Spleen (tissue), 11 donors: ENCODE measurements at regions not wholly inside any gene's neighbourhood (a gene's known extent, or its start where the extent isn't known, plus 50 kb on each side); places are given as distances from the start of the nearest gene placed in this dataset.

ENCODE experiments used
- DNase-seq: peaks from one replicate; pipeline ENCODE4 v3.0.0-alpha.2; 2020
- H3K27ac ChIP-seq, 8 donors: fragments of 200-600 bp; sonication (generic) in 7 of 8; 1 replicate in 4 of 8; 2 replicates in 4 of 8; pipeline versions ENCODE4 v1.5.0 to v1.8.0; 2016 to 2021; ENCODE audit warnings: inconsistent platforms in 4 of 8, mild to moderate bottlenecking in 4 of 8, moderate library complexity in 1 of 8
- H3K27me3 ChIP-seq, 7 donors: fragments of 200-600 bp; sonication (generic) in 6 of 7; replicated peaks in 1 of 7; 1 replicate in 4 of 7; 2 replicates in 3 of 7; pipeline versions ENCODE4 v1.5.0 to v1.8.0; 2016 to 2021; ENCODE audit warnings: inconsistent platforms in 3 of 7, mild to moderate bottlenecking in 1 of 7
- H3K36me3 ChIP-seq, 6 donors: fragments of 200-600 bp; sonication (generic) in 5 of 6; 1 replicate in 4 of 6; 2 replicates in 2 of 6; pipeline versions ENCODE4 v1.5.0 to v1.8.0; 2016 to 2021; ENCODE audit warnings: inconsistent platforms in 2 of 6
- H3K4me1 ChIP-seq, 6 donors: fragments of 200-600 bp; sonication (generic) in 5 of 6; 1 replicate in 3 of 6; 2 replicates in 3 of 6; pipeline versions ENCODE4 v1.5.0 to v1.8.0; 2016 to 2021; ENCODE audit warnings: inconsistent platforms in 3 of 6
- H3K4me3 ChIP-seq, 8 donors: fragments of 200-600 bp; sonication (generic) in 7 of 8; 1 replicate in 4 of 8; 2 replicates in 4 of 8; pipeline versions ENCODE4 v1.5.0 to v1.8.0; 2016 to 2021; ENCODE audit warnings: inconsistent platforms in 4 of 8, mild to moderate bottlenecking in 4 of 8, moderate library complexity in 2 of 8
- H3K9me3 ChIP-seq, 8 donors: fragments of 200-600 bp; sonication (generic) in 7 of 8; 1 replicate in 4 of 8; 2 replicates in 4 of 8; pipeline versions ENCODE4 v1.5.0 to v1.8.0; 2016 to 2021; ENCODE audit warnings: inconsistent platforms in 4 of 8
- CTCF ChIP-seq, 11 experiments: fragments of 200-600 bp in 7 of 11; fragments of 450-650 bp in 4 of 11; sonication (generic) in 4 of 11; IDR thresholded peaks in 8 of 11; conservative IDR thresholded peaks in 3 of 11; 1 replicate in 7 of 11; 2 replicates in 4 of 11; pipeline versions ENCODE4 v1.4.0 to v1.8.0; 2016 to 2021; ENCODE audit warnings: antibody characterized with exemption in 11 of 11, inconsistent platforms in 4 of 11, mild to moderate bottlenecking in 1 of 11
- POLR2A ChIP-seq, 3 donors: fragments of 450-650 bp; IDR thresholded peaks; one replicate each; pipeline ENCODE4 v1.5.1; 2017; ENCODE audit warnings: antibody characterized with exemption in 3 of 3, mild to moderate bottlenecking in 1 of 3
- POLR2AphosphoS5 ChIP-seq, 3 donors: sonication (generic); formaldehyde crosslinking; IDR thresholded peaks; one replicate each; pipeline ENCODE4 v1.5.1; 2017; ENCODE audit warnings: antibody characterized with exemption in 3 of 3
- WGBS, 5 donors: extraction: QIAGEN DNeasy Blood & Tissue Kit in 3 of 5; methylation state at CpG; one replicate each; pipeline versions ENCODE4 v1.1.5 to v1.1.7; 2013 to 2018; 5-methylcytosine and 5-hydroxymethylcytosine counted together
- intact Hi-C: fragments of 100-400 bp; cut with DNase I; formaldehyde crosslinking; loops from one replicate; pipeline ENCODE4 v1.15.0; 2023; ENCODE audit warnings: low total_unique reads
- donor health status: healthy with polysubstance abuse.
- donor health status: DM: no; HTN: no; CAD: no; lungs with moderate emphysema.
- donor health status: DM: no; HTN: no; CAD: no.
- donor health status: Bipolar disorder and iron deficiency.
- donor health status: healthy.
- donor health status: DM: no; HTN: no; CAD: no.
- donor health status: DM: yes; HTN: yes; CAD: no.

- no peaks in the 10 kb centered on the region for H3K4me1 ChIP-seq
- peaks cover 0 to 18% (median 0%) of the 10 kb centered on the region in 7 donors for H3K27me3 ChIP-seq
- no peaks in the 10 kb centered on the region for H3K9me3 ChIP-seq
- 80 to 87% (median 83%) methylated on average over 10 of the region's 10 CpGs for WGBS, 5 donors
- TF ChIP-seq POLR2AphosphoS5 (IDR thresholded peaks at IDR 0.05): no peak
- TF ChIP-seq CTCF (IDR thresholded peaks at IDR 0.05 in 8 of 11, conservative IDR thresholded peaks at IDR 0.05 in 3 of 11): no peak
- no peak for TF ChIP-seq POLR2A (IDR thresholded peaks at IDR 0.05)
- no peak overlapping the region for H3K27ac ChIP-seq
- H3K4me3 ChIP-seq: no peak overlapping the region
- H3K36me3 ChIP-seq: no peaks in the 10 kb centered on the region
- intact Hi-C loops: no loop called here
- DNase-seq: no peak
Measured at GRCh38 chr10:29876008-29876555, 183.3 kb downstream of the JCAD start.

- Histone ChIP-seq H3K4me1 (no peaks in the 10 kb centered on the region), H3K4me3 (no peak overlapping the region), H3K9me3 (no peaks in the 10 kb centered on the region), H3K27me3 (peaks cover 0 to 18% (median 0%) of the 10 kb centered on the region in 7 donors), H3K36me3 (no peaks in the 10 kb centered on the region), H3K27ac (no peak overlapping the region)
- TF ChIP-seq CTCF (IDR thresholded peaks at IDR 0.05 in 8 of 11, conservative IDR thresholded peaks at IDR 0.05 in 3 of 11): no peak
- TF ChIP-seq POLR2A (IDR thresholded peaks at IDR 0.05): no peak
- no peak for TF ChIP-seq POLR2AphosphoS5 (IDR thresholded peaks at IDR 0.05)
- WGBS, 5 donors: 33 to 51% (median 40%) methylated on average over 8 of the region's 8 CpGs
- intact Hi-C loops: no loop called here
- DNase-seq: no peak
Measured at GRCh38 chr10:29874606-29875269, 184.6 kb downstream of the JCAD start.

- peaks cover 0 to 18% (median 0%) of the 10 kb centered on the region in 7 donors for H3K27me3 ChIP-seq
- WGBS, 5 donors: 53 to 78% (median 64%) methylated on average over 1 of the region's 1 CpG
- DNase-seq: no peak
- intact Hi-C loops: no loop called here
- H3K9me3 ChIP-seq: no peaks in the 10 kb centered on the region
- no peak overlapping the region for H3K4me3 ChIP-seq
- no peak overlapping the region for H3K27ac ChIP-seq
- TF ChIP-seq POLR2AphosphoS5 (IDR thresholded peaks at IDR 0.05) (no peak), CTCF (IDR thresholded peaks at IDR 0.05 in 8 of 11, conservative IDR thresholded peaks at IDR 0.05 in 3 of 11) (no peak), POLR2A (IDR thresholded peaks at IDR 0.05) (no peak)
- H3K4me1 ChIP-seq: no peaks in the 10 kb centered on the region
- H3K36me3 ChIP-seq: no peaks in the 10 kb centered on the region
Measured at GRCh38 chr10:29873941-29874484, 185.4 kb downstream of the JCAD start.

GRCh38 chr10:29870522-29871044 is 188.8 kb downstream of the JCAD start:
- H3K27ac ChIP-seq: no peak overlapping the region
- TF ChIP-seq POLR2A (IDR thresholded peaks at IDR 0.05): no peak
- no peak for TF ChIP-seq POLR2AphosphoS5 (IDR thresholded peaks at IDR 0.05)
- no peak for TF ChIP-seq CTCF (IDR thresholded peaks at IDR 0.05 in 8 of 11, conservative IDR thresholded peaks at IDR 0.05 in 3 of 11)
- H3K9me3 ChIP-seq: no peaks in the 10 kb centered on the region
- 81 to 95% (median 92%) methylated on average over 2 of the region's 2 CpGs for WGBS, 5 donors
- no peaks in the 10 kb centered on the region for H3K36me3 ChIP-seq
- H3K4me1 ChIP-seq: no peaks in the 10 kb centered on the region
- H3K27me3 ChIP-seq: peaks cover 0 to 3% (median 0%) of the 10 kb centered on the region in 7 donors
- intact Hi-C loops: no loop called here
- H3K4me3 ChIP-seq: no peak overlapping the region
- no peak for DNase-seq
